ES-I3 (cell line): ENCODE measurements at regions not wholly inside any gene's neighbourhood (a gene's known extent, or its start where the extent isn't known, plus 50 kb on each side); places are given as distances from the start of the nearest gene placed in this dataset.

Experiments used
- H3K36me3 ChIP-seq: 2 replicates; pipeline ENCODE4 v1.6.1; 2013; ENCODE audit warnings: mild to moderate bottlenecking, low read length, control low read depth, moderate library complexity; ENCODE audit not compliant: insufficient read depth
- H3K4me1 ChIP-seq: 2 replicates; pipeline ENCODE4 v1.6.1; 2013; ENCODE audit warnings: mild to moderate bottlenecking, control low read depth, low read length; ENCODE audit not compliant: insufficient read depth
- H3K9ac ChIP-seq: 2 replicates; pipeline ENCODE4 v1.6.1; 2013; ENCODE audit warnings: low read depth, mild to moderate bottlenecking, low read length, moderate library complexity
- H3K9me3 ChIP-seq: 2 replicates; pipeline ENCODE4 v1.6.1; 2013; ENCODE audit warnings: mild to moderate bottlenecking, low read length, moderate library complexity; ENCODE audit not compliant: control insufficient read depth, insufficient read depth

- H3K9ac ChIP-seq: peak overlapping the region; percentile 51; the same call in 1 of the 2 replicates
- no peaks in the 10 kb centered on the region for H3K36me3 ChIP-seq
- H3K9me3 ChIP-seq: no peaks in the 10 kb centered on the region
- H3K4me1 ChIP-seq: peaks cover 6% of the 10 kb centered on the region; the same call in 1 of the 2 replicates
Observed at GRCh38 chr9:89234205-89235067, 55.8 kb upstream of the SHC3 start.

- Histone ChIP-seq H3K9ac (no peak overlapping the region), H3K4me1 (peaks cover 6% of the 10 kb centered on the region; the same call in 1 of the 2 replicates), H3K9me3 (no peaks in the 10 kb centered on the region), H3K36me3 (no peaks in the 10 kb centered on the region)
Observed at GRCh38 chr9:89236955-89237573, 58.4 kb upstream of the SHC3 start.

- Histone ChIP-seq H3K4me1 (peaks cover 6% of the 10 kb centered on the region; the same call in 1 of the 2 replicates), H3K9ac (no peak overlapping the region), H3K36me3 (no peaks in the 10 kb centered on the region), H3K9me3 (no peaks in the 10 kb centered on the region)
Observed at GRCh38 chr9:89238424-89238823, 59.8 kb upstream of the SHC3 start.

GRCh38 chr9:89243296-89244061 lies 64.9 kb upstream of the SHC3 start:
- peaks cover 14% of the 10 kb centered on the region for H3K4me1 ChIP-seq
- H3K9ac ChIP-seq: no peak overlapping the region
- H3K9me3 ChIP-seq: no peaks in the 10 kb centered on the region
- H3K36me3 ChIP-seq: no peaks in the 10 kb centered on the region

- H3K9ac ChIP-seq: no peak overlapping the region
- H3K4me1 ChIP-seq: peaks cover 14% of the 10 kb centered on the region
- no peaks in the 10 kb centered on the region for H3K9me3 ChIP-seq
- no peaks in the 10 kb centered on the region for H3K36me3 ChIP-seq
Observed at GRCh38 chr9:89246840-89247239, 64.2 kb upstream of the CKS2 start.

GRCh38 chr9:89247431-89248353 lies 63.3 kb upstream of the CKS2 start:
- no peak overlapping the region for H3K9ac ChIP-seq
- H3K9me3 ChIP-seq: 0 out of 2 replicates have a peak, but pooled peaks cover 4% of the 10 kb centered on the region
- no peaks in the 10 kb centered on the region for H3K36me3 ChIP-seq
- H3K4me1 ChIP-seq: peaks cover 14% of the 10 kb centered on the region

- Histone ChIP-seq H3K9me3 (0 out of 2 replicates have a peak, but pooled peaks cover 4% of the 10 kb centered on the region), H3K9ac (no peak overlapping the region)
Observed at GRCh38 chr9:89249001-89249400, 62.0 kb upstream of the CKS2 start.

GRCh38 chr9:89252651-89253267 lies 58.2 kb upstream of the CKS2 start:
- Histone ChIP-seq H3K9me3 (0 out of 2 replicates have a peak, but pooled peaks cover 4% of the 10 kb centered on the region), H3K4me1 (peaks cover 2% of the 10 kb centered on the region), H3K9ac (no peak overlapping the region), H3K36me3 (no peaks in the 10 kb centered on the region)

More at GRCh38 chr9:89249001-89249400, 62.0 kb upstream of the CKS2 start:
- Histone ChIP-seq H3K36me3 (no peaks in the 10 kb centered on the region), H3K4me1 (peaks cover 14% of the 10 kb centered on the region)

GRCh38 chr9:89254058-89254772 lies 56.8 kb upstream of the CKS2 start:
- Histone ChIP-seq H3K4me1 (no peaks in the 10 kb centered on the region), H3K9me3 (0 out of 2 replicates have a peak, but pooled peaks cover 7% of the 10 kb centered on the region), H3K36me3 (no peaks in the 10 kb centered on the region), H3K9ac (no peak overlapping the region)

GRCh38 chr9:89254773-89255125 lies 56.2 kb upstream of the CKS2 start:
- Histone ChIP-seq H3K36me3 (no peaks in the 10 kb centered on the region), H3K4me1 (no peaks in the 10 kb centered on the region), H3K9ac (no peak overlapping the region), H3K9me3 (0 out of 2 replicates have a peak, but pooled peaks cover 7% of the 10 kb centered on the region)

- Histone ChIP-seq H3K4me1 (no peaks in the 10 kb centered on the region), H3K9me3 (0 out of 2 replicates have a peak, but pooled peaks cover 7% of the 10 kb centered on the region), H3K36me3 (no peaks in the 10 kb centered on the region), H3K9ac (no peak overlapping the region)
Observed at GRCh38 chr9:89256225-89256624, 54.8 kb upstream of the CKS2 start.

- H3K4me1 ChIP-seq: no peaks in the 10 kb centered on the region
- 0 out of 2 replicates have a peak, but pooled peaks cover 7% of the 10 kb centered on the region for H3K9me3 ChIP-seq
- H3K36me3 ChIP-seq: no peaks in the 10 kb centered on the region
- no peak overlapping the region for H3K9ac ChIP-seq
Observed at GRCh38 chr9:89256642-89257041, 54.4 kb upstream of the CKS2 start.

GRCh38 chr9:89260525-89260924 lies 50.5 kb upstream of the CKS2 start:
- Histone ChIP-seq H3K9ac (no peak overlapping the region), H3K4me1 (no peaks in the 10 kb centered on the region), H3K9me3 (peaks cover 4% of the 10 kb centered on the region; the same call in 1 of the 2 replicates), H3K36me3 (no peaks in the 10 kb centered on the region)
